NB4 (cell line): ENCODE measurements at regions not wholly inside any gene's neighbourhood (a gene's known extent, or its start where the extent isn't known, plus 50 kb on each side); places are given as distances from the start of the nearest gene placed in this dataset.

Experiments used
- CTCF ChIP-seq: IDR thresholded peaks from one replicate; pipeline ENCODE4 v1.5.1; 2012; ENCODE audit warnings: low read depth, low read length
- MAX ChIP-seq: IDR thresholded peaks from 2 replicates; pipeline ENCODE4 v1.6.1; 2011; ENCODE audit warnings: low read depth, low read length
- POLR2A ChIP-seq: IDR thresholded peaks from 2 replicates; pipeline ENCODE4 v1.6.1; 2011; ENCODE audit warnings: mild to moderate bottlenecking; ENCODE audit not compliant: insufficient read length; ENCODE audit errors: extremely low read depth

GRCh38 chr18:10376731-10377130 lies 77.7 kb upstream of the APCDD1 start:
- TF ChIP-seq CTCF (no peak), POLR2A (no peak), MAX (no peak)
